Fibroblast of villous mesenchyme (primary cell): ENCODE measurements at regions not wholly inside any gene's neighbourhood (a gene's known extent, or its start where the extent isn't known, plus 50 kb on each side); places are given as distances from the start of the nearest gene placed in this dataset.

Source experiments
- DNase-seq: peaks from one replicate; pipeline ENCODE4 v3.0.0-alpha.2; 2010; ENCODE audit warnings: low read depth
- H3K4me3 ChIP-seq: 2 replicates; pipeline ENCODE4 v1.5.1; 2011; ENCODE audit warnings: low read depth, mild to moderate bottlenecking, low read length
- CTCF ChIP-seq: IDR thresholded peaks from 2 replicates; pipeline ENCODE4 v1.5.1; 2012; ENCODE audit warnings: low read depth, mild to moderate bottlenecking, low read length; ENCODE audit not compliant: insufficient read depth

GRCh38 chrX:99117011-99117410, 1293.1 kb downstream of the PCDH19 start:
- no peak for DNase-seq
- no peak overlapping the region for H3K4me3 ChIP-seq
- TF ChIP-seq CTCF = no peak

GRCh38 chrX:99095965-99096635, 1314.0 kb downstream of the PCDH19 start:
- no peak overlapping the region for H3K4me3 ChIP-seq
- DNase-seq = peak; percentile 7
- TF ChIP-seq CTCF = no peak

- H3K4me3 ChIP-seq = no peak overlapping the region
- DNase-seq = no peak
- no peak for TF ChIP-seq CTCF
These were observed 1318.6 kb downstream of the PCDH19 start for GRCh38 chrX:99091459-99091858.

- peak; percentile 11 for DNase-seq
- no peak for TF ChIP-seq CTCF
These were observed 1331.8 kb downstream of the PCDH19 start for GRCh38 chrX:99078301-99078700.

GRCh38 chrX:99077099-99077498, 1333.0 kb downstream of the PCDH19 start:
- TF ChIP-seq CTCF = no peak
- no peak for DNase-seq
- H3K4me3 ChIP-seq = no peak overlapping the region

More at GRCh38 chrX:99078301-99078700, 1331.8 kb downstream of the PCDH19 start:
- no peak overlapping the region for H3K4me3 ChIP-seq

GRCh38 chrX:99073551-99073950, 1336.5 kb downstream of the PCDH19 start:
- no peak for TF ChIP-seq CTCF
- H3K4me3 ChIP-seq = no peak overlapping the region
- no peak for DNase-seq

- no peak overlapping the region for H3K4me3 ChIP-seq
- DNase-seq = no peak
- TF ChIP-seq CTCF = no peak
These were observed 1358.4 kb downstream of the PCDH19 start for GRCh38 chrX:99051639-99052038.
